KG1 (cell line): ENCODE measurements at regions not wholly inside any gene's neighbourhood (a gene's known extent, or its start where the extent isn't known, plus 50 kb on each side); places are given as distances from the start of the nearest gene placed in this dataset.

ENCODE experiments used
- DNase-seq: peaks from one replicate; lab custom pipeline; 2025; lab: John Stamatoyannopoulos, UW

DNA sequence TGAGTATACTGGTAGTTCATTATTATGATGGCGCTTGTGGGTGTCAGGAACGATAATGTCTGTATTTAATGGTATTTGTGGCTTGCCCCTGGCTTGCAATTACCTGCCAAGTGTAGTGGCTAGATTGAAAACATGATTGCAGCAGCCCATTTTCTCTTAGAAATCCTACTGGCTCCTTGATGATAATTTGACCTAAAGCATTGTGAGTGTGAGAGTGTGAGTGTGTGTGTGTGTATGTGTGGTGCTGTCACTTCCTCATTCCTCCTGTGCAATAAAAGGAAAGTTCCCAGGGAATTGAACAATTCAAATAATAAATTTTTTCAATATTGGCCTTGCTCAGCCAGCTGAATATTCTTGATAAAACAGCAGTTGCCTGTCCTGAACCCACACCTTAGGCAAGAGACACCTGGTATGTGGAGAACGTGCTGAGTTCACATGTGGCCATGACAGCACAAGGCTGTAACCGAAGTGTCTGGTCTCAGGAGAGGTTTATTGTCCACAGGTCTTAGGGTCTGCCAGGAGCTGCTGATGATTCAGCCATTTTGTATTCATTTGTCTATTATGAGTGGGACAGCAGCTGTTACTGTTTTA lies 193.3 kb downstream of the CD47 start:
- no peak for DNase-seq

DNA sequence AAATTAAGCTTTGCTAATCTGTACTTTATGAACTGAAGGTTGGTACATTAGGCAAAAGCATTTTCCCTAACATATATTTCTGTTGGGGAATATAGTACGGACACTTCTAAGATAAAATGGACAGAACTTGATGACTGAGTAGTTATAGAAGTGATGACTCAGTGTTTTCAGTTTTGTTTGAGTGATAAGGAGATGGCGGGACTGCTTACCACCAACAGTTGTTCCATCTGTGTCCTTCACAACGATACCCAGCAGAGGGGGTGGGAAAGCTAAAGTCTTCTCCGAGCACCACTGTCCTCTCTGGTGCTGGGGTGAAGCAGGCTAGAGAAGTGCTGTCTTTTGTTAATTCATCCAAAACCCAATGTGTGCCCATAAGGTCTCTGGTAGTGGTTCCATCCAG lies 195.8 kb downstream of the CD47 start:
- no peak for DNase-seq

DNA sequence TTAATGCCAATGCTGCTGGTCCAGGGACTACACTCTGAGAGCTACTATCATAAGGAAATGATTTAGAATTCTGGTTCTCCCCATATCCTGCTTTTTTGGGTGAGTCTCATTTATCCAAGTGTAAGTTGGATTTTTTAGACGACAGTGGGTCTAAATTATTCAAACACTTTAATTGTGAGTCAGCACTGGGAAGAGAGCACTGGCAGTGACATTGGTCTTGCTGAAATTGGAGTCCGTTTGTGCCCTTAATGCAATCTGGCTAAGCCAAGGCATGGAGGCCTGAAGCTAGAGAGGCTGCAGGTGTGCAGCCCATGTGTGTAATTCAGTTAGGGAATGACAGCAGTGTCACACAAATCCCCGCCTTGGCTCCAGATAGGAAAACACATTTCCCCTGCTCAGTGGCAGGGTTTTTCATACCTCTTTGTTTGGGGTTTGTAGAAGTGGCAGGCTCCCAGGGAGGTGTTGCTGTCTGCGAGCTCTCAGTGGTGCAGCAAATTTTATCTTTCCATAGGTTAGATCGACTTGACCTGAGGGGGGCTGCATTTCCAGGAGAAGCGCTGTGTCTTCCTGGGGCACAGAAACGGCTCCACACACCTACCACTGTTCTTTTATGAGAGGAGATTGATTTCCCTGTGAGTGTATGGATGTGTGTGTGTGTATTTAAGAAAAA lies 197.7 kb downstream of the CD47 start:
- DNase-seq, result no peak

DNA sequence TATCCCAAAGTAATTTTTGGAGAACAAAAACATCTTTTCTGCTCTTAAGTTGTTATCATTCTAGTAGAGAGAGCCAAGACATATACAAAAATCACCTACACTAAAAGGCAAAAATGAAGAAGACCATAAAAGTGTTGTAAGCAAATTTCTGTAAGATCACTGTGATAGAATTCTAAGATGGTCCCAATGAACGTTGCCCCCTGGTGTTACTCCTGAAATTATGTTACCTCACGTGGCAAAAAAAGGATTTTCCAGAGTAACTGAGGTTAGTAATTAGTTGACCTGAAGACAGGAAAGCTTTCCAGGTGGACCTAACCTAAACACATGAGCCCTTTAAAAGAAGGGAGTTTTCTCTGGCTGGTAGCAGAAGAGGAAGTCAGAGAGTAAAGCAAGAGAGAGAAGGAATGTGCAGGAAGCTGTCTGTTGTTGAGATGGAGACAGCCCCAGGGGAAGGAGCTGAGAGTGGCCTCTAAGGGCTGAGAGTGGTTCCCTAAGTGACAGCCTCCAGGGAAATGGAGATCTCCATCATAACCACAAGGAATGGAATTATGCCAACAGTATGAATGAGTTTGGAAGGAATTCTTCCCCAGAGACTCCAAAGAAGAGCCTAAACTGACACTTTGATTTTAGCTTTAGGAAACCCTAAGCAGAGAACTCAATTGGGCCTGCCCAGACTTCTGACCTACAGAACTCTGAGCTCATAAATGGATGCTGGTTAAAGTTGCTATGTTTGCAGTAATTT lies 205.9 kb downstream of the CD47 start:
- no peak for DNase-seq

DNA sequence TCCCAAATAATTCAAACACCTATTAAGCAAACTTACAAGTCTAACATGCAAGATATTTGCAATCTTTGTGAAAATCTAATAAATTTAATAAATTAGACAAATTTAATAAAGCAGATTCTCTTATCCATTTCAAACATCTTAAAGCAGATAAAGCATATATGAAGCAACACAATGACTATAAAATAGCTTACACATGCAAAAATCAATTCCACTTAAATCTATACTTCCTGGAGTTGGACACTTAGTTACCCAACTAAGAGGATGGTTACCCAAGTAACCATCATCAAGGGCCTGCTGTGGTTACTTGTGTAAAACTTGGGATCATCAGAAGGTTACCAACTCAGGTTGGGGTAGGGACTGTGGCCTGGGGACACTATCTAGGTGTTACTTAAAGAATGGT lies 206.8 kb downstream of the CD47 start:
- DNase-seq, result no peak

DNA sequence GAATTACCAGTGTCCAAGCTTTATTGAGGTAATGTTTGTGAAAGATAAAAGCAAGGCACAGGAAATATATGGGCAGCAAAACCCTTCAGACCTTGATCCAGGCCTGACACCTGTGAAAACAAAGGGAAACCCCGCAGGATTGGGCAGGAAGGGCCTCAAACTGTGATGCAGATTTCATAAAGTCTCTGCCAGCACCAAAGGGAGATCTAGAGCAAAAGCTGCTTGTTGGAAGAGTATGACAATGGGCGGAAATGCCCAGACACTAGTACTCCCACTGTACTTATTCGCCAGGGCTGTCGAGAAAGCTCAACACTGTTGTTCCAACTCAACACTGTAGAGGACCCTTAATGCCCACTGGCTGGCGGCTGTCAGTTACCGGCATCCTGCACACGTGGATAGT lies 207.9 kb downstream of the CD47 start:
- no peak for DNase-seq

DNA sequence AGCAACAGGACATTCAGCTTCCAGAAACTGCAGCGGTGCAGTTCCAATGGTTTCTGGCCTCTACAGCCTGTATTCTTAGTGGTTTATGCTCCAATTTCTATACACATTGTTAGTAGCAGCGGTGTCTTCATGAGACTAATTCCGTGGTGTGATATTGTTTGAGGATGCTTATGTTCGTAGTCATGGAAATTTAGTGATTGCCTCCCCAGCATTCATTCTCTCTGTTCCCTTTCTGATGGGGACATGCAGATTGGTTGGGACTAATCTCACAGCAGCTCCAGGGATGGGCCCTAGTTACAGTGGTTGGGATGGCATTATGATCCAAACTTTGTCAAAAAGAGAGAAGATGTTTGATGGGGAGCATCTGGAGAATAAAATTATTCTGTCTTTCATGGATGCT lies 208.6 kb downstream of the CD47 start:
- no peak for DNase-seq

DNA sequence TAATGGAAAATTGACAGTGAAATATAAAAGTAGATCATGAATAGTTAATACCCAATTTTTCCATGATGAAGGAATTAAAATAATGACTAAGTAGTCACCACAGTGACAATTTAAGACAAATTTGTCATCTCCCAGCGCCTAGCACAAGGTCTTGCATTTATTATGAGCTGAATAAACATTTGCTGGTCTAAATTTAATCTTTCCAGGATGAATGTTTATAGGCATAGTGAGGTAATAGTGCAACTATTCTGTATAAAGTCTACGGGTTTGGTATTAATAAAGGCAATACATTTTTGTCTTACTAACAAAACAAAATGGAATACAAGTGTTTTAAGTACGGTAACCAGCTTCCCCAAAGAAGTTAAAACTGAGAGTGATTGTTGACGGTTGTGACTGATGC lies 209.3 kb downstream of the CD47 start:
- no peak for DNase-seq

DNA sequence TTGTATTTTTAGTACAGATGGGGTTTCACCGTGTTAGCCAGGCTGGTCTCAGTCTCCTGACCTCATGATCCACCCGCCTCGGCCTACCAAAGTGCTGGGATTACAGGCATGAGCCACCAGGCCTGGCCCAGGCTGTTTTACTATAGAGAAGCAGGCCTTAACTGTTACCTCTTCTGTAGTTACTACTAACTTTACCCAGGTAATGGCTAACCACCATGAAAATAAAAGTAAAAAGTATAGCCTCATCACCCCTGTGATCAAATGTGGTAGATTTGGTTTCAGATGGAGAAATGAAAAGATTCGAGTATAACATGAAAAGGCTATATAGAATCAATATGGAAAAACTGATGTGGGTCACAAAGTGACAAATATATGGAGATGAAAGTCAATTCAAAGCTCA lies 210.1 kb downstream of the CD47 start:
- DNase-seq, result no peak

DNA sequence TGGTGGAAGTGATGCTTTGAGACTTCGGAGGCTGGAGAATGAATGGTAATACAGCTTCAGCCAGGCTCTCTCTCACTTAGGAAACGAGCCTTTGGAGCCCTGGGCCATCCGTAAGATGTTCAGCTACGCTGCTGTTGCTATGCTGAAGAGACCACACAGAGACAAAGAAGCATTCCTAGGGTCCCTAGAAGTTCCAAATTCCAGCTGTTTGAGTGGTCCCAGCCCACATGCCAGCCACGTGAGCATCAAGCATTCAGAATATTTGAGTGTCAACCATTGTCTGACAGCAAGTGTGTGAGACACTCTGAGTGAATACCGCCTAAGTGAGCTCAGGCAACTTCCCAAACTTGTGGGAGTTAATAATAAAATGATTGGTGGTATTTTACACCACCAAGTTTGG lies 212.9 kb downstream of the CD47 start:
- DNase-seq, result no peak

DNA sequence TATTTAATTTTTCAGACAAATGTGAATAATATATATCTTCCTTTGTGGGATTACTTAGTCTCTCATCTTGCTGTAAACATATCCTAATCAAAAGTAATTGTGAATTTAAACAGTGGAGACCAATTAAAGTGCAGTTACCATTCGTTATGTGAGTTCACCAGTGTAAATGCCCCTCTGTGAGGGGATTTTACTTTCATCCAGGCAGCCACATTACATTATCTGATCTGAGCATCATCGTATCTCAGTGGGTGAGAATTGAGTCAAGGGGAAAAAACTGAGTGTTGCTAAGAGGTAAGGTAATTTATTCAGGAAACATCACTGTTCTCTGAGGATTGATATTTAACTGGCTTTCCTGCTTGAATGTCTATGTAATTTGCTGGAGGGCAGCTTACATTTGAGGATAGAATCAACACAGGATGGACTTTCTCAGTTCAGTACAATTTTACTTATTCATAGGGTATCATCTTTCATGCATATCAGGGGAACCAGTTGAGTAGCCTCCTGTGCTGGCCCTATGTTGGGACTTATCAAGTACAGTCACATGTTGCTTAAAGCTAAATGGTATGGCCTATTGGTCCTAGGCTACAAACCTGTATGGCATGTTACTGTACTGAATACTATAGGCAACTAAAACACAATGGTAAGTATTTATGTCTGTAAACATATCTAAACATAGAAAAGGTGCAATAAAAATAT lies 219.7 kb downstream of the CD47 start:
- no peak for DNase-seq

DNA sequence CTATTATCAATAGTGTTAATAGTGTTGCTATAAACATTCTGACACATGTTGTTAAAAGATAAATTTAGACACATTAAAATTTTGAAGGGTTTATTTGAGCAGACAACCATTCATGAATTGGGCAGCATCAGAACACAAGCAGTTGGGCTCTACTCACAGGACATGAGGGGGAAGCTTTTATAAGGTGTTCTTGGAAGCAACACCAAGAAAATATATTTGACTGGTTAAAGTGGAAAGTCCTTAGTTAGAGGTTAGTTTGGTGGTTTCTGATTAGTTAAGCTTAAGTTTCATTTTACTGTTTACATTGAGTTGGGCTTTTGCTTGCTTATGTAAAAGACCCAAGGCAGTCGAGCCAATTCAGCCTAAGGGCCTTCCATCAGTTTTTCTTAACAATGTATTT lies 220.7 kb downstream of the CD47 start:
- DNase-seq, result no peak

DNA sequence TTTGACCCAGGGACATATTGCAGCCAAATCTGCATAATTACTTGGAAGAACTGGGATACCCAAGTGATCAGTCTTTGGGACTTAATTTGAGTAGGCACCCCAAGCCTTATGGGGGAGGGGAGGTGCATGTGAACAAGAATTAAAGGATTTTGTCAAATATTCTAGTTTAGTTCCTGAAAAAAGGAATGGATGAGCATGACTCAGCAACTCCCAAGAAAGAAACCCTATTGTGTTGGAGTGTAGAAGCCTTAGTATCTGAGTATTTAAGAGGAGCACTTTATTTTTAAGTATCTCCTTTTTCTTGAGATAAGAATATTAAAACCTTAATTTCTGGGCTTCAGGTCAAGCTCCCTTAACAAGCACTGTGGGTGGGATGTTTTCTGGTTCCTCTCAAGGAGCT lies 222.4 kb downstream of the CD47 start:
- DNase-seq, result no peak

DNA sequence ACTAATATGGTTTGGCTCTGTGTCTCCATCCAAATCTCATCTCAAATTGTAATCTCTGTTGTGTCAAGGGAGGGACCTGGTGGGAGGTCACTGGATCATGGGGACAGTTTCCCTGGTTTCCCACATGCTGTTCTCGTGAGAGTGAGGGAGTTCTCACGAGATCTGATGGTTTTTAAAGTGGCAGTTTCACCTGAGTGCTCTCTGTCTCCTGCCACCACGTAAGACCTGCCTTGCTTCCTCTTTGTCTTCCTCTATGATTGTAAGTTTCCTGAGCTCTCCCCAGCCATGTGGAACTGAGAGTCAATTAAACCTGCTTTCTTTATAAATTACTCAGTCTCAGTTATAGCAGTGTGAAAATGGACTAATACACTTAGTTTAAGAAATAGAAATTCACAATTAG lies 228.9 kb downstream of the CD47 start:
- no peak for DNase-seq

DNA sequence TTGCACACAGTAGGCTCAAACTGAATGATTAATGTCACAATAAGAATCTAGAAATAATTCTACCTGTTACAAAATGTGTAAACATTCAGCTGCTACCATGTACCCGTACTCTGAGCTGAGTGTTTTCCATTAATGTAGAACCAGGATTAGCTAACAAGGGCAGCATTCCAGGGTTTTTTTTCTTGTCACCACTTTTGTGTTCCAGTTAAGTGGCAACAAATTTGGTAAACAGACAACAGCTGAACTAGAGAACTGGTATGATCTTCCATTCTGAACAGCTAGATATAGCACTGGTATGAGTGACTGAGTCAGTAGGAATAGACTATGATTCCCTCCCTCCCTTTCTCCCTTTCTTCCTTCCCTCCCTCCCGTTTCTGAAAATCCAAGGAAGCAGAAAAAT lies 229.4 kb downstream of the CD47 start:
- no peak for DNase-seq
